Retina (tissue), 1 donor: ENCODE measurements at regions not wholly inside any gene's neighbourhood (a gene's known extent, or its start where the extent isn't known, plus 50 kb on each side); places are given as distances from the start of the nearest gene placed in this dataset.

Source experiments
- DNase-seq: peaks from one replicate; pipeline ENCODE4 v3.0.0-alpha.2; 2016

GRCh38 chr10:98080494-98080893 is 50.1 kb upstream of the CRTAC1 start:
- DNase-seq = peak; percentile 27
